GM23338 (cell line): ENCODE measurements at regions not wholly inside any gene's neighbourhood (a gene's known extent, or its start where the extent isn't known, plus 50 kb on each side); places are given as distances from the start of the nearest gene placed in this dataset.

Experiments used
- ATAC-seq: fragments of 200-7000 bp; cut with Tn5 transposase; 3 replicates; pipeline ENCODE4 v1.9.1; 2020
- DNase-seq: peaks from one replicate; pipeline ENCODE4 v3.0.0-alpha.2; 2015; ENCODE audit warnings: low spot score
- H2AFZ ChIP-seq: fragments of 200-600 bp; sonication (generic); 2 replicates; pipeline ENCODE4 v1.8.0; 2016; ENCODE audit warnings: antibody characterized with exemption, mild to moderate bottlenecking, moderate library complexity
- H3F3A ChIP-seq: fragments of 200-600 bp; sonication (generic); replicated peaks from 2 replicates; pipeline ENCODE4 v1.8.0; 2017; ENCODE audit warnings: antibody characterized with exemption, mixed run types, low read depth
- H3K27ac ChIP-seq: fragments of 200-600 bp; sonication (generic); 2 replicates; pipeline ENCODE4 v1.6.1; 2016; ENCODE audit warnings: low read depth
- H3K27me3 ChIP-seq: fragments of 200-600 bp; sonication (generic); 2 replicates; pipeline ENCODE4 v1.8.0; 2016; ENCODE audit warnings: mild to moderate bottlenecking, mixed run types, moderate library complexity; ENCODE audit not compliant: insufficient read depth
- H3K36me3 ChIP-seq: fragments of 200-600 bp; sonication (generic); 2 replicates; pipeline ENCODE4 v1.8.0; 2016; ENCODE audit warnings: mild to moderate bottlenecking; ENCODE audit not compliant: insufficient read depth
- H3K4me1 ChIP-seq: fragments of 200-600 bp; sonication (generic); 2 replicates; pipeline ENCODE4 v1.8.0; 2016; ENCODE audit warnings: mild to moderate bottlenecking, moderate library complexity; ENCODE audit not compliant: insufficient read depth
- H3K4me2 ChIP-seq: fragments of 200-600 bp; sonication (generic); 2 replicates; pipeline ENCODE4 v1.7.1; 2017; ENCODE audit warnings: mixed run types
- H3K4me3 ChIP-seq: fragments of 200-600 bp; sonication (generic); 2 replicates; pipeline ENCODE4 v1.6.1; 2016; ENCODE audit warnings: mixed run types
- H3K79me2 ChIP-seq: fragments of 200-600 bp; sonication (generic); replicated peaks from 2 replicates; pipeline ENCODE4 v1.8.0; 2017; ENCODE audit warnings: mild to moderate bottlenecking; ENCODE audit not compliant: insufficient read depth
- H3K9me2 ChIP-seq: fragments of 200-600 bp; sonication (generic); 2 replicates; pipeline ENCODE4 v1.8.0; 2017; ENCODE audit not compliant: insufficient read depth
- H4K20me1 ChIP-seq: fragments of 200-600 bp; sonication (generic); replicated peaks from 2 replicates; pipeline ENCODE4 v1.8.0; 2017; ENCODE audit warnings: mild to moderate bottlenecking; ENCODE audit not compliant: insufficient read depth
- H3K27ac Mint-ChIP-seq: 2 replicates; pipeline ENCODE4 v1.8.0; 2020; ENCODE audit warnings: inconsistent platforms, mild to moderate bottlenecking, moderate library complexity, mixed read lengths
- H3K27me3 Mint-ChIP-seq: 3 replicates; pipeline ENCODE4 v1.8.0; 2022; ENCODE audit warnings: low read depth, mild to moderate bottlenecking, moderate library complexity, mixed read lengths, inconsistent platforms; ENCODE audit not compliant: insufficient read depth, poor library complexity
- H3K36me3 Mint-ChIP-seq: 3 replicates; pipeline ENCODE4 v1.8.0; 2021; ENCODE audit warnings: low read depth, mild to moderate bottlenecking, inconsistent platforms, moderate library complexity, mixed read lengths
- H3K4me1 Mint-ChIP-seq: 3 replicates; pipeline ENCODE4 v1.8.0; 2020; ENCODE audit warnings: mild to moderate bottlenecking, inconsistent platforms, mixed read lengths
- H3K4me3 Mint-ChIP-seq: 3 replicates; pipeline ENCODE4 v1.8.0; 2021; ENCODE audit warnings: moderate library complexity, mild to moderate bottlenecking, inconsistent platforms, mixed read lengths
- H3K9me3 Mint-ChIP-seq: 3 replicates; pipeline ENCODE4 v1.8.0; 2020; ENCODE audit warnings: moderate library complexity, mild to moderate bottlenecking, inconsistent platforms, mixed read lengths
- EZH2 ChIP-seq: fragments of 200-600 bp; sonication (generic); IDR thresholded peaks from one replicate; pipeline ENCODE4 v1.8.0; 2017; ENCODE audit warnings: antibody characterized with exemption, mild to moderate bottlenecking, low read depth; ENCODE audit not compliant: unreplicated experiment
- EZH2phosphoT487 ChIP-seq: fragments of 200-600 bp; sonication (generic); IDR thresholded peaks from one replicate; pipeline ENCODE4 v1.8.1; 2018; ENCODE audit warnings: antibody characterized with exemption; ENCODE audit not compliant: unreplicated experiment
- STAT1 ChIP-seq: IDR thresholded peaks from one replicate; pipeline ENCODE4 v1.6.1; 2016; ENCODE audit warnings: antibody characterized with exemption; ENCODE audit not compliant: unreplicated experiment
- ZNF331 ChIP-seq: fragments of 250-450 bp; sonication (Bioruptor Pico); IDR thresholded peaks from 2 replicates; pipeline ENCODE4 v1.5.0; 2020; ENCODE audit warnings: low read depth, mild to moderate bottlenecking, moderate library complexity
- TF ChIP-seq, protein P1 (sequence below): IDR thresholded peaks from 2 replicates; pipeline ENCODE4 v1.6.1; 2016; ENCODE audit warnings: antibody characterized with exemption
- TF ChIP-seq, protein P2 (sequence below): fragments of 250-450 bp; sonication (Bioruptor Pico); IDR thresholded peaks from 2 replicates; pipeline ENCODE4 v1.5.0; 2020; ENCODE audit warnings: mild to moderate bottlenecking, moderate library complexity

DNA sequence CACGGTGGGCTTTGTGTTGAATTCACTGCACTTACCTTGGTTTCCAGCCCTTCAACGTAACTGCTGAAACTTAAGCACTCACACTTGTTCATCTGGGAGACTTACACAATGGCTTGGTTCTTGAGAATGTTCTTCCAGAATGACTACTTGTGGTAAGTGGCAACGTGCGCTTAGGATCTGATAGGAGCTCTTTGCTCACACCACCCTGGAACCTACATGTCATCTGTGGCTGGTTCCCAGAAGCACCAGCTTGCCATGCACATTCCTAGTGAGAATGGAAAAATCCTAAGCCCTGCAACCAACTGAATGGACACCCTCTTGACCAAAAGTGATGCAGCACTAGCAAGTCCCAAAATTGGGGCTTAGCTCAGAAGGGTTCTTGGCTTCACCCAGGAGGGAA, 59.0 kb upstream of the FAM181A start:
- no peak overlapping the region for H3K4me2 ChIP-seq
- Mint-ChIP-seq H3K36me3 (no peaks in the 10 kb centered on the region; the same call in 2 of the 3 replicates), H3K27me3 (no peaks in the 10 kb centered on the region), H3K4me1 (no peaks in the 10 kb centered on the region), H3K9me3 (no peaks in the 10 kb centered on the region; the same call in 1 of the 3 replicates), H3K27ac (no peak overlapping the region), H3K4me3 (no peak overlapping the region)
- no peaks in the 10 kb centered on the region for H3F3A ChIP-seq
- no peaks in the 10 kb centered on the region for H3K4me1 ChIP-seq
- no peaks in the 10 kb centered on the region for H3K79me2 ChIP-seq
- H4K20me1 ChIP-seq = no peaks in the 10 kb centered on the region
- no peaks in the 10 kb centered on the region for H3K9me2 ChIP-seq
- H3K4me3 ChIP-seq = no peak overlapping the region
- H2AFZ ChIP-seq = no peak overlapping the region
- H3K27me3 ChIP-seq = no peaks in the 10 kb centered on the region
- ATAC-seq = no peak
- no peak overlapping the region for H3K27ac ChIP-seq
- no peak for DNase-seq
- TF ChIP-seq EZH2phosphoT487 = no peak
- H3K36me3 ChIP-seq = no peaks in the 10 kb centered on the region

DNA sequence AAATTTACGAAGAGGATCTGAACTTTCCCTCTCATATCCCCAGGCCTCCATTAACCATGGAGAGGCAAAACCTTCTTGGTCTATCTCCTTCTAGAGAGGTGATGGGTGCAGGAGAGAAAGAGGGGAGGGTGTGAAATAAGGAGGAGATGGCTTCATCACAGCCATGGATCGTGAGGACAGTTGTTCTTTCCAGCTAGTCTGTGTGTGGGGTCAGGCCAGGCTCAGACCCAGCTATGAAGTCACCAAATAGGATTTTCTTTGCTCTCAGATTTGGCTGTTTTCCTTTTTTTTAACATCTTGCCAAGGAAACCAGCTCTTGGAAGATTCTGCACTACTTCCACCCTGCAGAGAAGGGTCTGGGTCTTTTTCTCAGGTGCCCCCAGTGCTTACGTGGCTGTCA, 64.9 kb upstream of the FAM181A start:
- no peak overlapping the region for H3K4me3 ChIP-seq
- TF ChIP-seq STAT1 (no peak), ZNF331 (no peak)
- TF ChIP-seq, protein P1, sequence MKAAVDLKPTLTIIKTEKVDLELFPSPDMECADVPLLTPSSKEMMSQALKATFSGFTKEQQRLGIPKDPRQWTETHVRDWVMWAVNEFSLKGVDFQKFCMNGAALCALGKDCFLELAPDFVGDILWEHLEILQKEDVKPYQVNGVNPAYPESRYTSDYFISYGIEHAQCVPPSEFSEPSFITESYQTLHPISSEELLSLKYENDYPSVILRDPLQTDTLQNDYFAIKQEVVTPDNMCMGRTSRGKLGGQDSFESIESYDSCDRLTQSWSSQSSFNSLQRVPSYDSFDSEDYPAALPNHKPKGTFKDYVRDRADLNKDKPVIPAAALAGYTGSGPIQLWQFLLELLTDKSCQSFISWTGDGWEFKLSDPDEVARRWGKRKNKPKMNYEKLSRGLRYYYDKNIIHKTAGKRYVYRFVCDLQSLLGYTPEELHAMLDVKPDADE = no peak
- H3K9me2 ChIP-seq = no peaks in the 10 kb centered on the region
- Mint-ChIP-seq H3K36me3 (no peaks in the 10 kb centered on the region; the same call in 2 of the 3 replicates), H3K4me3 (no peak overlapping the region), H3K9me3 (no peaks in the 10 kb centered on the region; the same call in 2 of the 3 replicates), H3K27ac (no peak overlapping the region), H3K4me1 (peaks cover 8% of the 10 kb centered on the region), H3K27me3 (peaks cover 3% of the 10 kb centered on the region)
- H3K4me2 ChIP-seq = no peak overlapping the region
- no peak for ATAC-seq
- DNase-seq = no peak
- H3K27me3 ChIP-seq = no peaks in the 10 kb centered on the region
- no peaks in the 10 kb centered on the region for H4K20me1 ChIP-seq
- no peaks in the 10 kb centered on the region for H3K36me3 ChIP-seq
- H3F3A ChIP-seq = no peaks in the 10 kb centered on the region
- H2AFZ ChIP-seq = no peak overlapping the region
- no peaks in the 10 kb centered on the region for H3K79me2 ChIP-seq
- no peaks in the 10 kb centered on the region for H3K4me1 ChIP-seq
- no peak overlapping the region for H3K27ac ChIP-seq

DNA sequence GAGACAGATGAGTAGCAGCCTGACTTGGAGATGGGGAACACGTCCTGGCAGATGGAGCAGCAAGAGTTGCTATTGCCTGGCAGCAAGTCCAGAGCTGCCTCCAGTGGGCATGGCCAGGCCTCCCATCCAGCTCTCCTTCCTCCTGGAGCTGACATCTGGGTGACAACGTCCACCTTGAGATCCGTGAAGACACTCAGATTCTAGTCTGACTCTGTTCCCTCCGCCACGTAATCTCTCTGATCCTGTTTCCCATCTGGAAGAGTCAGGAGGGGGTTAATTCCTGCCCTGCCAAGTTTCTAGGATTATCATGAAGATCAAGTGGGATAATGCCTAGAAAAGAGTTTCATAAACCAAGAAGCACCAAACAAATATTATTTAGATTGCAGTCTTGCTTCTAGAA, 65.3 kb upstream of the FAM181A start:
- H3K36me3 Mint-ChIP-seq = no peaks in the 10 kb centered on the region; the same call in 2 of the 3 replicates
- Histone ChIP-seq H3K4me3 (no peak overlapping the region), H3F3A (no peaks in the 10 kb centered on the region), H3K79me2 (no peaks in the 10 kb centered on the region), H4K20me1 (no peaks in the 10 kb centered on the region), H3K4me1 (no peaks in the 10 kb centered on the region), H3K27ac (no peak overlapping the region), H3K9me2 (no peaks in the 10 kb centered on the region), H2AFZ (no peak overlapping the region), H3K4me2 (no peak overlapping the region), H3K36me3 (no peaks in the 10 kb centered on the region), H3K27me3 (no peaks in the 10 kb centered on the region)
- DNase-seq (no peak), ATAC-seq (no peak)
- peaks cover 8% of the 10 kb centered on the region for H3K4me1 Mint-ChIP-seq
- H3K4me3 Mint-ChIP-seq = no peak overlapping the region
- H3K27ac Mint-ChIP-seq = no peak overlapping the region
- H3K9me3 Mint-ChIP-seq = no peaks in the 10 kb centered on the region; the same call in 2 of the 3 replicates
- H3K27me3 Mint-ChIP-seq = peaks cover 3% of the 10 kb centered on the region
- no peak for TF ChIP-seq EZH2phosphoT487
- no peak for TF ChIP-seq EZH2
- TF ChIP-seq, protein P2, sequence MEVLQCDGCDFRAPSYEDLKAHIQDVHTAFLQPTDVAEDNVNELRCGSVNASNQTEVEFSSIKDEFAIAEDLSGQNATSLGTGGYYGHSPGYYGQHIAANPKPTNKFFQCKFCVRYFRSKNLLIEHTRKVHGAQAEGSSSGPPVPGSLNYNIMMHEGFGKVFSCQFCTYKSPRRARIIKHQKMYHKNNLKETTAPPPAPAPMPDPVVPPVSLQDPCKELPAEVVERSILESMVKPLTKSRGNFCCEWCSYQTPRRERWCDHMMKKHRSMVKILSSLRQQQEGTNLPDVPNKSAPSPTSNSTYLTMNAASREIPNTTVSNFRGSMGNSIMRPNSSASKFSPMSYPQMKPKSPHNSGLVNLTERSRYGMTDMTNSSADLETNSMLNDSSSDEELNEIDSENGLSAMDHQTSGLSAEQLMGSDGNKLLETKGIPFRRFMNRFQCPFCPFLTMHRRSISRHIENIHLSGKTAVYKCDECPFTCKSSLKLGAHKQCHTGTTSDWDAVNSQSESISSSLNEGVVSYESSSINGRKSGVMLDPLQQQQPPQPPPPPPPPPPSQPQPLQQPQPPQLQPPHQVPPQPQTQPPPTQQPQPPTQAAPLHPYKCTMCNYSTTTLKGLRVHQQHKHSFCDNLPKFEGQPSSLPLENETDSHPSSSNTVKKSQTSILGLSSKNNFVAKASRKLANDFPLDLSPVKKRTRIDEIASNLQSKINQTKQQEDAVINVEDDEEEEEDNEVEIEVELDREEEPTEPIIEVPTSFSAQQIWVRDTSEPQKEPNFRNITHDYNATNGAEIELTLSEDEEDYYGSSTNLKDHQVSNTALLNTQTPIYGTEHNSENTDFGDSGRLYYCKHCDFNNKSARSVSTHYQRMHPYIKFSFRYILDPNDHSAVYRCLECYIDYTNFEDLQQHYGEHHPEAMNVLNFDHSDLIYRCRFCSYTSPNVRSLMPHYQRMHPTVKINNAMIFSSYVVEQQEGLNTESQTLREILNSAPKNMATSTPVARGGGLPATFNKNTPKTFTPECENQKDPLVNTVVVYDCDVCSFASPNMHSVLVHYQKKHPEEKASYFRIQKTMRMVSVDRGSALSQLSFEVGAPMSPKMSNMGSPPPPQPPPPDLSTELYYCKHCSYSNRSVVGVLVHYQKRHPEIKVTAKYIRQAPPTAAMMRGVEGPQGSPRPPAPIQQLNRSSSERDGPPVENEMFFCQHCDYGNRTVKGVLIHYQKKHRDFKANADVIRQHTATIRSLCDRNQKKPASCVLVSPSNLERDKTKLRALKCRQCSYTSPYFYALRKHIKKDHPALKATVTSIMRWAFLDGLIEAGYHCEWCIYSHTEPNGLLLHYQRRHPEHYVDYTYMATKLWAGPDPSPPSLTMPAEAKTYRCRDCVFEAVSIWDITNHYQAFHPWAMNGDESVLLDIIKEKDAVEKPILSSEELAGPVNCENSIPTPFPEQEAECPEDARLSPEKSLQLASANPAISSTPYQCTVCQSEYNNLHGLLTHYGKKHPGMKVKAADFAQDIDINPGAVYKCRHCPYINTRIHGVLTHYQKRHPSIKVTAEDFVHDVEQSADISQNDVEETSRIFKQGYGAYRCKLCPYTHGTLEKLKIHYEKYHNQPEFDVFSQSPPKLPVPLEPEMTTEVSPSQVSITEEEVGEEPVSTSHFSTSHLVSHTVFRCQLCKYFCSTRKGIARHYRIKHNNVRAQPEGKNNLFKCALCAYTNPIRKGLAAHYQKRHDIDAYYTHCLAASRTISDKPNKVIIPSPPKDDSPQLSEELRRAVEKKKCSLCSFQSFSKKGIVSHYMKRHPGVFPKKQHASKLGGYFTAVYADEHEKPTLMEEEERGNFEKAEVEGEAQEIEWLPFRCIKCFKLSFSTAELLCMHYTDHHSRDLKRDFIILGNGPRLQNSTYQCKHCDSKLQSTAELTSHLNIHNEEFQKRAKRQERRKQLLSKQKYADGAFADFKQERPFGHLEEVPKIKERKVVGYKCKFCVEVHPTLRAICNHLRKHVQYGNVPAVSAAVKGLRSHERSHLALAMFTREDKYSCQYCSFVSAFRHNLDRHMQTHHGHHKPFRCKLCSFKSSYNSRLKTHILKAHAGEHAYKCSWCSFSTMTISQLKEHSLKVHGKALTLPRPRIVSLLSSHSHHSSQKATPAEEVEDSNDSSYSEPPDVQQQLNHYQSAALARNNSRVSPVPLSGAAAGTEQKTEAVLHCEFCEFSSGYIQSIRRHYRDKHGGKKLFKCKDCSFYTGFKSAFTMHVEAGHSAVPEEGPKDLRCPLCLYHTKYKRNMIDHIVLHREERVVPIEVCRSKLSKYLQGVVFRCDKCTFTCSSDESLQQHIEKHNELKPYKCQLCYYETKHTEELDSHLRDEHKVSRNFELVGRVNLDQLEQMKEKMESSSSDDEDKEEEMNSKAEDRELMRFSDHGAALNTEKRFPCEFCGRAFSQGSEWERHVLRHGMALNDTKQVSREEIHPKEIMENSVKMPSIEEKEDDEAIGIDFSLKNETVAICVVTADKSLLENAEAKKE (CRISPR knock-in tag) = no peak
